ENCODE measurements at regions not wholly inside any gene's neighbourhood (a gene's known extent, or its start where the extent isn't known, plus 50 kb on each side); places are given as distances from the start of the nearest gene placed in this dataset.

DNA sequence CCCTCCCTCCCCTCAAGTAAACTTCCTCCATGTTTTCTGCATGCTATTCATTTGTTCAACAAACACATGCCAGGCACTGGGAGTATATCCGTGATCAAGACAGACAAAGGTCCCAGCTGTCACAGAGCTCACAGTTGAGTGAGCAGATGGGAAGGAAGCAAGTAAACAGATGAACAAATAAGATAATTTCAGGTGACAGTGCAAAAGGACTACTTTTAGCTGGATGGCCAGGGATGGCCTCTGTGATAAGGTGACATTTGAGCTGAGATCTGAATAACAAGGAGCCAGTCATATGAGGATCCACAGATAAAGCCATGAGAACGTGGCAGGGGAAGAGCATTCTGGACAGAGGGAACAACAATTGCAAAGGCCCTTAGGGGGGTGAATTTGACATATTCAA is 121.7 kb upstream of the RAD23B start:
- no peak overlapping the region for H3K4me3 ChIP-seq (ENCODE audit: severe bottlenecking)
- DNase-seq (ENCODE audit: low spot score) = no peak
- peaks cover 3% of the 10 kb centered on the region for H3K9me3 ChIP-seq (ENCODE audit: severe bottlenecking)
- ATAC-seq (ENCODE audit: low read depth) = no peak
- no peaks in the 10 kb centered on the region for H3K4me1 ChIP-seq (ENCODE audit: insufficient read depth, poor library complexity, severe bottlenecking)
- no peaks in the 10 kb centered on the region for H3K36me3 ChIP-seq (ENCODE audit: low read depth)
- no peak overlapping the region for H3K27ac ChIP-seq (ENCODE audit: poor library complexity, severe bottlenecking)
- no peaks in the 10 kb centered on the region for H3K27me3 ChIP-seq (ENCODE audit: insufficient read depth, poor library complexity, severe bottlenecking)
- TF ChIP-seq, protein P1, sequence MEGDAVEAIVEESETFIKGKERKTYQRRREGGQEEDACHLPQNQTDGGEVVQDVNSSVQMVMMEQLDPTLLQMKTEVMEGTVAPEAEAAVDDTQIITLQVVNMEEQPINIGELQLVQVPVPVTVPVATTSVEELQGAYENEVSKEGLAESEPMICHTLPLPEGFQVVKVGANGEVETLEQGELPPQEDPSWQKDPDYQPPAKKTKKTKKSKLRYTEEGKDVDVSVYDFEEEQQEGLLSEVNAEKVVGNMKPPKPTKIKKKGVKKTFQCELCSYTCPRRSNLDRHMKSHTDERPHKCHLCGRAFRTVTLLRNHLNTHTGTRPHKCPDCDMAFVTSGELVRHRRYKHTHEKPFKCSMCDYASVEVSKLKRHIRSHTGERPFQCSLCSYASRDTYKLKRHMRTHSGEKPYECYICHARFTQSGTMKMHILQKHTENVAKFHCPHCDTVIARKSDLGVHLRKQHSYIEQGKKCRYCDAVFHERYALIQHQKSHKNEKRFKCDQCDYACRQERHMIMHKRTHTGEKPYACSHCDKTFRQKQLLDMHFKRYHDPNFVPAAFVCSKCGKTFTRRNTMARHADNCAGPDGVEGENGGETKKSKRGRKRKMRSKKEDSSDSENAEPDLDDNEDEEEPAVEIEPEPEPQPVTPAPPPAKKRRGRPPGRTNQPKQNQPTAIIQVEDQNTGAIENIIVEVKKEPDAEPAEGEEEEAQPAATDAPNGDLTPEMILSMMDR (IDR thresholded peaks at IDR 0.05; ENCODE audit: poor library complexity, severe bottlenecking) = no peak

DNA sequence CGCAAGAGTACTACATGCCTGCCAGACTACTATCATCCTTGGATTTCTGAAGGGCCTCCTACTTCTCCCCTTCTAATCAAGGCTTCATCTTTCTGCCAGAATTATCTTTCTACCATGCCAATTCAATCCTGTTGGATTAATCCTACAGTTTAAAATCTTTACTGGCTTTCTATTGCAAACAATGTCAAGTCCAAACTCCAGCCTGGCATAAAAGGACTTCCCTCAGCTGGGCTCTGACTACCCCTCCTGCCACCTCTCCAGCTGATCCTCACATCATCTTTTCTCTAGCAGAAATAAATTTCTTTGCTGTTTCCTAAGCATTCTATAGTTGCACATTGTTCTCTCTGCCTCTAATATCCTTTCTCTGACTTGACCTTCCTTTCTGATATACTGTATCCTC is 119.7 kb upstream of the RAD23B start:
- Histone ChIP-seq H3K9me3 (ENCODE audit: severe bottlenecking) (peaks cover 3% of the 10 kb centered on the region), H3K36me3 (ENCODE audit: low read depth) (no peaks in the 10 kb centered on the region), H3K27me3 (ENCODE audit: insufficient read depth, poor library complexity, severe bottlenecking) (no peaks in the 10 kb centered on the region), H3K4me1 (ENCODE audit: insufficient read depth, poor library complexity, severe bottlenecking) (no peaks in the 10 kb centered on the region), H3K4me3 (ENCODE audit: severe bottlenecking) (no peak overlapping the region), H3K27ac (ENCODE audit: poor library complexity, severe bottlenecking) (no peak overlapping the region)
- ATAC-seq (ENCODE audit: low read depth) (no peak), DNase-seq (ENCODE audit: low spot score) (no peak)
- TF ChIP-seq, protein P1 (IDR thresholded peaks at IDR 0.05; ENCODE audit: poor library complexity, severe bottlenecking) = no peak

DNA sequence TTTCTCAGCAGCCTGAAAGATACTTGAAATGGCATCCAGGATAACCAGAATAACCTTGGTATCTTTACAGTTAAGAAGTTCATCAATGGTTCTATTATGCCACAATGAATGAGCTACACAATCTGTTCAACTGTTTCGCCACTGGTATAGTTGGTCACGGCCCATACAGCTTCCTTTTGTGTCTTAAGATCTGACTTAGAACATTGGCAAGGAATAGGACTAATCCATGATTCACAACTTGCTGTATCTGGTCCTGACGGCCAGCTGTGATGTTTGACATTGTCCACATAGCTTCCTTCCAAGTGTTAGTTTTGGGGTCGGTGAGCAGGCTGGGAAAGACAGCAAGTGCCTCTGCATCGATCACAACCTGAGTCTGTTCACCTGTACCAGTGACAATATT is 113.3 kb upstream of the RAD23B start:
- TF ChIP-seq, protein P1 (IDR thresholded peaks at IDR 0.05; ENCODE audit: poor library complexity, severe bottlenecking) = no peak
- H3K4me1 ChIP-seq (ENCODE audit: insufficient read depth, poor library complexity, severe bottlenecking) = no peaks in the 10 kb centered on the region
- no peaks in the 10 kb centered on the region for H3K9me3 ChIP-seq (ENCODE audit: severe bottlenecking)
- no peak overlapping the region for H3K4me3 ChIP-seq (ENCODE audit: severe bottlenecking)
- no peaks in the 10 kb centered on the region for H3K27me3 ChIP-seq (ENCODE audit: insufficient read depth, poor library complexity, severe bottlenecking)
- no peak for ATAC-seq (ENCODE audit: low read depth)
- H3K27ac ChIP-seq (ENCODE audit: poor library complexity, severe bottlenecking) = no peak overlapping the region
- no peak for DNase-seq (ENCODE audit: low spot score)
- no peaks in the 10 kb centered on the region for H3K36me3 ChIP-seq (ENCODE audit: low read depth)

DNA sequence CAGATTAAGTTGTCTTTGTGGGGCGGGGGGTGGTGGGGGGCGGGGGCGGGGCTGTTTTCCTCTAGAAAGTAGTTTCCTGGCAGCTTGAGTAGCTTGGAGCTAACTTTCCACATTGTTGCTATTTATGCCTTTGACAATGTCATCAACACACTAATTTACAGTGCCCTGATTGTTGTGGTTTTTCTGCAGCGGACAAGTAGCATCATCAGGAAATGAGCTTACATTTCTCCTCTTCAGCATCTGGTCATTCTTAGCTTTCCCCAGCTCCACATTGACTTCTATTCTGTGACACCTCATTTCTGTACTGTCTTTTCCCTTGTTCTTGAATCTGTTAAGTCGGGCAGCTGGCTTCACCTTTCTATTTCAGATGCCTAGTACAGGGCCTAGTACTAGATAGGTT is 112.3 kb upstream of the RAD23B start:
- Histone ChIP-seq H3K4me1 (ENCODE audit: insufficient read depth, poor library complexity, severe bottlenecking) (no peaks in the 10 kb centered on the region), H3K4me3 (ENCODE audit: severe bottlenecking) (no peak overlapping the region), H3K27ac (ENCODE audit: poor library complexity, severe bottlenecking) (no peak overlapping the region), H3K9me3 (ENCODE audit: severe bottlenecking) (no peaks in the 10 kb centered on the region), H3K36me3 (ENCODE audit: low read depth) (no peaks in the 10 kb centered on the region), H3K27me3 (ENCODE audit: insufficient read depth, poor library complexity, severe bottlenecking) (no peaks in the 10 kb centered on the region)
- DNase-seq (ENCODE audit: low spot score) (no peak), ATAC-seq (ENCODE audit: low read depth) (no peak)
- TF ChIP-seq, protein P1 (IDR thresholded peaks at IDR 0.05; ENCODE audit: poor library complexity, severe bottlenecking) = no peak

DNA sequence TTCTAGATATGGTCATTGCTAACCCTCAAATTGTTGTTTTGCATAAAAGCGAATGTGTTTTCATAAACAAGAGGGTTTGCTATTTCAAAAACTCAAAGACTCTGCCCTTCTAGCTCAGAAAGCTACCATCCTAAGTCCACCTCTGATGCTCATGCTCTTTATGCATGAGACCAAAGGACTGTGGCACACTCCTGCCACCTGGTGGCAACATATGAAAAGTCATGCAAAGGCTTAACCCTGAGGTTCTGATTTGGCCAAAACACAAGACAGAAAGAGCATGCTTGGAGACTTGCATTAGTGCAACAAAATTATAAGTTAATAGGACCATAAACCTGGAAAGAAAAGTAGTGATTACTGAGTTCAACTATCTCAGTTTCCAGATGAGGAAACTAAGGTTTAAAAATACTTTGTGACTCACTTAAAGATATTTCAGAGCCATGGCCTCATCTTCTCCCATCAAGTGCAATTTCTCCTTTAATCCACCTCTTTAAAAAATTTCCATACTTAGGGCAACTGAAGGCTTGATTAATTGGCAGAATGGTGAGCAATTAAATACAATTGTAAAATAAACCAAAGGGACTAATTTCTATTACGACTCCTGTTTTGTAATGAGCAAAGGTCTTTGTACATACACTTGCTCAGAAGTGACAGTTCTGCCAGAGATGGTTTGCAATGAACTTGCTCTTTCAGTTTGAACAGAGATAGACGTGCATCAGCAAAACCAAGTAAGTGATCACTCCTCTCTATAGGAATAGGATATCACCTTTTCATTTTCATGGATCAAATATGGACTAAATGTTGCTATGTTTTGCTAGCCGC is 110.7 kb upstream of the RAD23B start:
- TF ChIP-seq, protein P1 (IDR thresholded peaks at IDR 0.05; ENCODE audit: poor library complexity, severe bottlenecking) = peak; percentile 90
- Histone ChIP-seq H3K36me3 (ENCODE audit: low read depth) (no peaks in the 10 kb centered on the region), H3K4me1 (ENCODE audit: insufficient read depth, poor library complexity, severe bottlenecking) (no peaks in the 10 kb centered on the region), H3K4me3 (ENCODE audit: severe bottlenecking) (no peak overlapping the region), H3K27me3 (ENCODE audit: insufficient read depth, poor library complexity, severe bottlenecking) (no peaks in the 10 kb centered on the region), H3K9me3 (ENCODE audit: severe bottlenecking) (no peaks in the 10 kb centered on the region), H3K27ac (ENCODE audit: poor library complexity, severe bottlenecking) (no peak overlapping the region)
- DNase-seq (ENCODE audit: low spot score) (no peak), ATAC-seq (ENCODE audit: low read depth) (peak; percentile 86)
